Stimulated activated effector memory CD8-positive, alpha-beta T cell treated with anti-CD3 and anti-CD28 coated beads, Interleukin-12 subunit alpha, Interleukin-12 subunit beta, amount 100 ng/mL, for 72 hours (primary cell): ENCODE measurements at regions not wholly inside any gene's neighbourhood (a gene's known extent, or its start where the extent isn't known, plus 50 kb on each side); places are given as distances from the start of the nearest gene placed in this dataset.

Experiments
- ATAC-seq: fragments of 150-1000 bp; cut with Tn5 transposase; 2 replicates; pipeline ENCODE4 v1.10.0; 2021
- DNase-seq, 2 donors: peaks; one replicate each; pipeline ENCODE4 v3.0.0; 2021 to 2022; ENCODE audit warnings: low spot score in 2 of 2
- H3K27ac Mint-ChIP-seq: one replicate; pipeline ENCODE4 v1.8.0; 2022; ENCODE audit warnings: mild to moderate bottlenecking, mixed read lengths
- H3K36me3 Mint-ChIP-seq: one replicate; pipeline ENCODE4 v1.8.0; 2022; ENCODE audit warnings: mild to moderate bottlenecking, mixed read lengths
- H3K4me1 Mint-ChIP-seq: one replicate; pipeline ENCODE4 v1.8.0; 2022; ENCODE audit warnings: mixed read lengths
- H3K4me3 Mint-ChIP-seq: one replicate; pipeline ENCODE4 v1.8.0; 2022; ENCODE audit warnings: mild to moderate bottlenecking, mixed read lengths
- H3K9me3 Mint-ChIP-seq: one replicate; pipeline ENCODE4 v1.8.0; 2022; ENCODE audit warnings: mixed read lengths

- Mint-ChIP-seq H3K9me3 (no peaks in the 10 kb centered on the region), H3K4me3 (no peak overlapping the region), H3K36me3 (no peaks in the 10 kb centered on the region), H3K27ac (no peak overlapping the region), H3K4me1 (no peaks in the 10 kb centered on the region)
- ATAC-seq (no peak), DNase-seq (no peak)
Measured at GRCh38 chr10:47067949-47068940, 157.0 kb downstream of the PTPN20 start.

GRCh38 chr10:47070541-47070940 is 159.3 kb downstream of the PTPN20 start:
- ATAC-seq (no peak), DNase-seq (no peak)
- Mint-ChIP-seq H3K9me3 (no peaks in the 10 kb centered on the region), H3K36me3 (no peaks in the 10 kb centered on the region), H3K4me3 (no peak overlapping the region), H3K27ac (no peak overlapping the region), H3K4me1 (no peaks in the 10 kb centered on the region)

GRCh38 chr10:47071891-47072290 is 160.7 kb downstream of the PTPN20 start:
- no peaks in the 10 kb centered on the region for H3K9me3 Mint-ChIP-seq
- no peak for ATAC-seq

GRCh38 chr10:47073967-47074366 is 162.7 kb downstream of the PTPN20 start:
- no peak for ATAC-seq
- Mint-ChIP-seq H3K36me3 (no peaks in the 10 kb centered on the region), H3K27ac (no peak overlapping the region), H3K4me1 (peaks cover 8% of the 10 kb centered on the region), H3K4me3 (no peak overlapping the region), H3K9me3 (no peaks in the 10 kb centered on the region)
- no peak for DNase-seq

More at GRCh38 chr10:47071891-47072290, 160.7 kb downstream of the PTPN20 start:
- no peaks in the 10 kb centered on the region for H3K36me3 Mint-ChIP-seq
- H3K27ac Mint-ChIP-seq = no peak overlapping the region
- no peak overlapping the region for H3K4me3 Mint-ChIP-seq
- peaks cover 3% of the 10 kb centered on the region for H3K4me1 Mint-ChIP-seq
- no peak for DNase-seq

- Mint-ChIP-seq H3K27ac (no peak overlapping the region), H3K4me1 (peaks cover 8% of the 10 kb centered on the region), H3K9me3 (no peaks in the 10 kb centered on the region), H3K4me3 (no peak overlapping the region), H3K36me3 (no peaks in the 10 kb centered on the region)
- DNase-seq (no peak), ATAC-seq (peak; percentile 40)
Measured at GRCh38 chr10:47076949-47077361, 165.7 kb downstream of the PTPN20 start.

- H3K9me3 Mint-ChIP-seq = no peaks in the 10 kb centered on the region
- H3K4me3 Mint-ChIP-seq = no peak overlapping the region
- H3K27ac Mint-ChIP-seq = no peak overlapping the region
- DNase-seq (no peak), ATAC-seq (no peak)
- H3K4me1 Mint-ChIP-seq = peaks cover 8% of the 10 kb centered on the region
- no peaks in the 10 kb centered on the region for H3K36me3 Mint-ChIP-seq
Measured at GRCh38 chr10:47077386-47077785, 166.2 kb downstream of the PTPN20 start.

GRCh38 chr10:47077941-47078340 is 166.7 kb downstream of the PTPN20 start:
- H3K4me1 Mint-ChIP-seq = peaks cover 8% of the 10 kb centered on the region
- H3K4me3 Mint-ChIP-seq = no peak overlapping the region
- ATAC-seq = no peak
- H3K27ac Mint-ChIP-seq = no peak overlapping the region
- H3K36me3 Mint-ChIP-seq = no peaks in the 10 kb centered on the region
- no peak for DNase-seq
- H3K9me3 Mint-ChIP-seq = no peaks in the 10 kb centered on the region

GRCh38 chr10:47078393-47079203 is 167.4 kb downstream of the PTPN20 start:
- ATAC-seq (no peak), DNase-seq (no peak)
- Mint-ChIP-seq H3K4me1 (peaks cover 8% of the 10 kb centered on the region), H3K36me3 (no peaks in the 10 kb centered on the region), H3K9me3 (no peaks in the 10 kb centered on the region), H3K27ac (no peak overlapping the region), H3K4me3 (no peak overlapping the region)

GRCh38 chr10:47079204-47079580 is 168.0 kb downstream of the PTPN20 start:
- ATAC-seq = no peak
- Mint-ChIP-seq H3K27ac (no peak overlapping the region), H3K4me3 (no peak overlapping the region), H3K4me1 (peaks cover 8% of the 10 kb centered on the region), H3K9me3 (no peaks in the 10 kb centered on the region), H3K36me3 (no peaks in the 10 kb centered on the region)
- no peak for DNase-seq

- Mint-ChIP-seq H3K4me3 (no peak overlapping the region), H3K36me3 (no peaks in the 10 kb centered on the region), H3K9me3 (no peaks in the 10 kb centered on the region), H3K4me1 (peaks cover 8% of the 10 kb centered on the region), H3K27ac (no peak overlapping the region)
- ATAC-seq (no peak), DNase-seq (no peak)
Measured at GRCh38 chr10:47081264-47081663, 170.0 kb downstream of the PTPN20 start.

- Mint-ChIP-seq H3K36me3 (no peaks in the 10 kb centered on the region), H3K4me3 (no peak overlapping the region), H3K4me1 (peaks cover 1% of the 10 kb centered on the region), H3K27ac (no peak overlapping the region), H3K9me3 (no peaks in the 10 kb centered on the region)
- no peak for ATAC-seq
- no peak for DNase-seq
Measured at GRCh38 chr10:47082055-47082784, 171.0 kb downstream of the PTPN20 start.

- DNase-seq (no peak), ATAC-seq (no peak)
- Mint-ChIP-seq H3K4me1 (no peaks in the 10 kb centered on the region), H3K4me3 (no peak overlapping the region), H3K36me3 (no peaks in the 10 kb centered on the region), H3K27ac (no peak overlapping the region), H3K9me3 (no peaks in the 10 kb centered on the region)
Measured at GRCh38 chr10:47087667-47088066, 176.4 kb downstream of the PTPN20 start.

- ATAC-seq (no peak), DNase-seq (no peak)
- Mint-ChIP-seq H3K36me3 (no peaks in the 10 kb centered on the region), H3K27ac (no peak overlapping the region), H3K4me3 (no peak overlapping the region), H3K9me3 (no peaks in the 10 kb centered on the region), H3K4me1 (no peaks in the 10 kb centered on the region)
Measured at GRCh38 chr10:47088656-47089354, 177.6 kb downstream of the PTPN20 start.

GRCh38 chr10:47090042-47090441 is 178.8 kb downstream of the PTPN20 start:
- ATAC-seq (no peak), DNase-seq (no peak)
- peaks cover 2% of the 10 kb centered on the region for H3K9me3 Mint-ChIP-seq
- no peaks in the 10 kb centered on the region for H3K36me3 Mint-ChIP-seq
- no peaks in the 10 kb centered on the region for H3K4me1 Mint-ChIP-seq
- no peak overlapping the region for H3K27ac Mint-ChIP-seq
- H3K4me3 Mint-ChIP-seq = no peak overlapping the region

- no peaks in the 10 kb centered on the region for H3K36me3 Mint-ChIP-seq
- no peaks in the 10 kb centered on the region for H3K4me1 Mint-ChIP-seq
- peaks cover 2% of the 10 kb centered on the region for H3K9me3 Mint-ChIP-seq
Measured at GRCh38 chr10:47090903-47091302, 179.7 kb downstream of the PTPN20 start.

More at GRCh38 chr10:47090903-47091302, 179.7 kb downstream of the PTPN20 start:
- Mint-ChIP-seq H3K27ac (no peak overlapping the region), H3K4me3 (no peak overlapping the region)
- DNase-seq = no peak
- no peak for ATAC-seq
